Prostate gland (tissue), 2 donors: ENCODE measurements at regions not wholly inside any gene's neighbourhood (a gene's known extent, or its start where the extent isn't known, plus 50 kb on each side); places are given as distances from the start of the nearest gene placed in this dataset.

Experiments
- DNase-seq: peaks from one replicate; pipeline ENCODE4 v3.0.0-alpha.2; 2019; ENCODE audit warnings: low spot score
- H3K27ac ChIP-seq, 2 donors: fragments of 200-600 bp; sonication (generic); 2 replicates each; pipeline ENCODE4 v1.5.1; 2017 to 2019
- H3K27me3 ChIP-seq: fragments of 200-600 bp; sonication (generic); replicated peaks from 2 replicates; pipeline ENCODE4 v1.5.1; 2019; ENCODE audit not compliant: insufficient read depth
- H3K36me3 ChIP-seq, 2 donors: fragments of 200-600 bp; sonication (generic); 1 replicate in 1 of 2; 2 replicates in 1 of 2; pipeline versions ENCODE4 v1.5.1 to v1.8.1; 2017 to 2019
- H3K4me1 ChIP-seq: fragments of 200-600 bp; sonication (generic); replicated peaks from 2 replicates; pipeline ENCODE4 v1.5.1; 2019
- H3K4me3 ChIP-seq, 2 donors: fragments of 200-600 bp; sonication (generic); 2 replicates each; pipeline ENCODE4 v1.5.1; 2017 to 2019
- H3K9me3 ChIP-seq: fragments of 200-600 bp; sonication (generic); 2 replicates; pipeline ENCODE4 v1.5.1; 2017
- POLR2A ChIP-seq: fragments of 450-650 bp; IDR thresholded peaks from one replicate; pipeline ENCODE4 v1.6.1; 2016; ENCODE audit warnings: antibody characterized with exemption, mild to moderate bottlenecking
- POLR2AphosphoS5 ChIP-seq: sonication (generic); formaldehyde crosslinking; IDR thresholded peaks from one replicate; pipeline ENCODE4 v1.6.1; 2017; ENCODE audit warnings: antibody characterized with exemption
- WGBS: methylation state at CpG from one replicate; pipeline ENCODE4 v1.1.5; 2018; 5-methylcytosine and 5-hydroxymethylcytosine counted together
- intact Hi-C: fragments of 100-400 bp; cut with DNase I; formaldehyde crosslinking; loops from one replicate; pipeline ENCODE4 v1.14.2; 2022
- TF ChIP-seq, protein P1 (sequence below), 4 experiments: fragments of 200-600 bp in 2 of 4; fragments of 450-650 bp in 2 of 4; sonication (generic) in 2 of 4; IDR thresholded peaks; 1 replicate in 3 of 4; 2 replicates in 1 of 4; pipeline ENCODE4 v1.5.1; 2016 to 2019; ENCODE audit warnings: antibody characterized with exemption in 4 of 4, mild to moderate bottlenecking in 2 of 4, moderate library complexity in 2 of 4

DNA sequence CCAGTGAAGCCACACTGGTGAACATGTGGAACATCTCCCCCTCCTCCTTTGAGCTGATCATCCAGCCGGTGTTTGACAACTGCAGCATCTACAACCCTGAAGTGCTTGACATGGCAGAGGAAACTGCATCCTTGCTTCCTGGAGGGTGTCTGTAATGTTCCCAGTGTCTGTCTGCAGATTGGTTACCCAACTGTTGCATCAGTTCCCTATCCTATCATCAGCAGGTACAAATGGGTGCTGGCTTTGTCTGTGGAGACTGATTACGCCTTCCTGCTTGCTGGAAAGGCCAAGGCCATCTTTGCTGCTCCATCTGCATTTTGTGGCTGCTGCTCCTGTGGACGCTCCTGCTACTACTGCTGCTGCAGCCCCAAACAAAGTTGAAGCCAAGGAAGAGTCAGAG, 83.5 kb downstream of the SKA1 start:
- no peak for DNase-seq
- Histone ChIP-seq H3K9me3 (no peaks in the 10 kb centered on the region), H3K27me3 (no peaks in the 10 kb centered on the region), H3K27ac (no peak overlapping the region), H3K36me3 (no peaks in the 10 kb centered on the region), H3K4me3 (no peak overlapping the region), H3K4me1 (no peaks in the 10 kb centered on the region)
- TF ChIP-seq POLR2A (no peak), POLR2AphosphoS5 (no peak)
- TF ChIP-seq, protein P1, sequence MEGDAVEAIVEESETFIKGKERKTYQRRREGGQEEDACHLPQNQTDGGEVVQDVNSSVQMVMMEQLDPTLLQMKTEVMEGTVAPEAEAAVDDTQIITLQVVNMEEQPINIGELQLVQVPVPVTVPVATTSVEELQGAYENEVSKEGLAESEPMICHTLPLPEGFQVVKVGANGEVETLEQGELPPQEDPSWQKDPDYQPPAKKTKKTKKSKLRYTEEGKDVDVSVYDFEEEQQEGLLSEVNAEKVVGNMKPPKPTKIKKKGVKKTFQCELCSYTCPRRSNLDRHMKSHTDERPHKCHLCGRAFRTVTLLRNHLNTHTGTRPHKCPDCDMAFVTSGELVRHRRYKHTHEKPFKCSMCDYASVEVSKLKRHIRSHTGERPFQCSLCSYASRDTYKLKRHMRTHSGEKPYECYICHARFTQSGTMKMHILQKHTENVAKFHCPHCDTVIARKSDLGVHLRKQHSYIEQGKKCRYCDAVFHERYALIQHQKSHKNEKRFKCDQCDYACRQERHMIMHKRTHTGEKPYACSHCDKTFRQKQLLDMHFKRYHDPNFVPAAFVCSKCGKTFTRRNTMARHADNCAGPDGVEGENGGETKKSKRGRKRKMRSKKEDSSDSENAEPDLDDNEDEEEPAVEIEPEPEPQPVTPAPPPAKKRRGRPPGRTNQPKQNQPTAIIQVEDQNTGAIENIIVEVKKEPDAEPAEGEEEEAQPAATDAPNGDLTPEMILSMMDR (IDR thresholded peaks at IDR 0.05): no peak
- intact Hi-C loops: no loop called here
- WGBS: 87% methylated on average over 3 of the region's 3 CpGs

DNA sequence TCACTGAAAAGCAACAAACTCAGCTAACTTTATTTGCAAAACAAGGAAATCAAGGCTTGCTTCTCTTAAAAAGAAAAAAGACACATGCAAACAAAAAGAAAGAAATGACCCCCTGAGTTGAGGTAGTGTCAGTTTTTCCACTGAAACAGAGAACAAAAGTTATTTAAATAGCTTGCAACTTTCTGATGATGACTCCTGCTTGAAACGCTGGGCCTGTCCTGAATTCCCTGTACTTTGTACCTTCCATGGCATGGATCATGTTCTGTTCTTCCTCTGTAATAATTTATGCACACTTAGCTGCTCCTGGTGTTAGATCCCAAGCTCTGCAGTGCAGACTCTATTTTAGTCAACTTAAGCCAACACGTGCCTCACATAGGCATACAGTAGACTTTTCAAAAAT, 84.0 kb downstream of the SKA1 start:
- no peak for TF ChIP-seq POLR2A
- TF ChIP-seq POLR2AphosphoS5: no peak
- TF ChIP-seq, protein P1 (IDR thresholded peaks at IDR 0.05): no peak
- Histone ChIP-seq H3K27ac (no peak overlapping the region), H3K27me3 (no peaks in the 10 kb centered on the region), H3K4me1 (no peaks in the 10 kb centered on the region), H3K36me3 (no peaks in the 10 kb centered on the region), H3K9me3 (no peaks in the 10 kb centered on the region), H3K4me3 (no peak overlapping the region)
- no peak for DNase-seq
- intact Hi-C loops: no loop called here
- 74% methylated on average over 2 of the region's 2 CpGs for WGBS

- H3K4me3 ChIP-seq: no peak overlapping the region
- DNase-seq: no peak
- no peak overlapping the region for H3K27ac ChIP-seq
- intact Hi-C loops: no loop called here
- H3K36me3 ChIP-seq: no peaks in the 10 kb centered on the region
- no peaks in the 10 kb centered on the region for H3K9me3 ChIP-seq
- WGBS: 76% methylated on average over 3 of the region's 3 CpGs
- TF ChIP-seq POLR2AphosphoS5 (no peak), POLR2A (no peak)
- TF ChIP-seq, protein P1 (IDR thresholded peaks at IDR 0.05): no peak
- no peaks in the 10 kb centered on the region for H3K27me3 ChIP-seq
- no peaks in the 10 kb centered on the region for H3K4me1 ChIP-seq
Observed at GRCh38 chr18:50460062-50460461, 85.2 kb downstream of the SKA1 start.

GRCh38 chr18:50460716-50461115, 85.9 kb downstream of the SKA1 start:
- DNase-seq: no peak
- H3K9me3 ChIP-seq: no peaks in the 10 kb centered on the region
- H3K36me3 ChIP-seq: no peaks in the 10 kb centered on the region
- no peak overlapping the region for H3K4me3 ChIP-seq
- WGBS: 96% methylated on average over 3 of the region's 3 CpGs
- intact Hi-C loops: no loop called here
- TF ChIP-seq POLR2A: no peak
- TF ChIP-seq, protein P1 (IDR thresholded peaks at IDR 0.05): no peak
- TF ChIP-seq POLR2AphosphoS5: no peak
- no peak overlapping the region for H3K27ac ChIP-seq
- H3K27me3 ChIP-seq: no peaks in the 10 kb centered on the region
- no peaks in the 10 kb centered on the region for H3K4me1 ChIP-seq

DNA sequence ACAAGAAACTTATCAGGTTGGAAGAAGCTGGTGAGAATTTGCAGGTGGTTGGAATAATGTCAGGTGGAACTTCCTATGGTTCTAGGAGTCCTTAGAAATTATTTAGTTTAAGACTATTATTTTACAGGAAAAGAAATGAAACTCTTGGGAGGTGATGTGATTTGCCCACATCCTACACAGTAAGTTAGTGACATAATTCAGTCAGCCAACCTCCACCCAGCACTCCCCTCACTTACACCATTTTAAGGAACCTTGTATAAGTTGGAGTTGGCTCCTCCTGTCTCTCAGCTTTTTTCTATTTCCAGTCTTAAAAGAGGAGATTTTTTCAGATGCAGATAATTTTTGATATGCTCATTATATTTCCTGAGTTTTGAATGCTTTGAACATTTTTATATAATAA, 86.4 kb downstream of the SKA1 start:
- Histone ChIP-seq H3K27me3 (no peaks in the 10 kb centered on the region), H3K4me1 (no peaks in the 10 kb centered on the region), H3K27ac (no peak overlapping the region), H3K36me3 (no peaks in the 10 kb centered on the region), H3K4me3 (no peak overlapping the region), H3K9me3 (no peaks in the 10 kb centered on the region)
- intact Hi-C loops: no loop called here
- TF ChIP-seq, protein P1 (IDR thresholded peaks at IDR 0.05): no peak
- TF ChIP-seq POLR2A: no peak
- TF ChIP-seq POLR2AphosphoS5: no peak
- DNase-seq: no peak
